ENCODE measurements at regions not wholly inside any gene's neighbourhood (a gene's known extent, or its start where the extent isn't known, plus 50 kb on each side); places are given as distances from the start of the nearest gene placed in this dataset.

GRCh38 chr14:105765893-105766614 is 239.7 kb downstream of the TMEM121 start:
- TF ChIP-seq POLR2AphosphoS5 (IDR thresholded peaks at IDR 0.05; ENCODE audit: low read depth, low read length) (no peak), TAF1 (IDR thresholded peaks at IDR 0.05; ENCODE audit: borderline replicate concordance, low read depth, low read length) (no peak)
